Peyer's patch (tissue), 4 donors: ENCODE measurements at regions not wholly inside any gene's neighbourhood (a gene's known extent, or its start where the extent isn't known, plus 50 kb on each side); places are given as distances from the start of the nearest gene placed in this dataset.

Experiments
- DNase-seq, 3 donors: peaks; one replicate each; pipeline ENCODE4 v3.0.0-alpha.2; 2017 to 2019
- H3K27ac ChIP-seq, 4 donors: fragments of 200-600 bp; sonication (generic); one replicate each; pipeline ENCODE4 v1.5.1; 2016 to 2019
- H3K27me3 ChIP-seq, 2 donors: fragments of 200-600 bp; sonication (generic); one replicate each; pipeline ENCODE4 v1.5.1; 2019
- H3K36me3 ChIP-seq, 3 donors: fragments of 200-600 bp; sonication (generic); one replicate each; pipeline ENCODE4 v1.5.1; 2016 to 2019
- H3K4me1 ChIP-seq, 4 donors: fragments of 200-600 bp; sonication (generic); one replicate each; pipeline ENCODE4 v1.5.1; 2016 to 2019
- H3K4me3 ChIP-seq, 4 donors: fragments of 200-600 bp; sonication (generic); 1 replicate in 3 of 4; 2 replicates in 1 of 4; pipeline ENCODE4 v1.5.1; 2016 to 2019; ENCODE audit warnings: mild to moderate bottlenecking in 1 of 4
- H3K9me3 ChIP-seq, 4 donors: fragments of 200-600 bp; sonication (generic); one replicate each; pipeline ENCODE4 v1.5.1; 2016 to 2019; ENCODE audit warnings: mild to moderate bottlenecking in 1 of 4
- POLR2A ChIP-seq, 2 donors: fragments of 450-650 bp; IDR thresholded peaks; one replicate each; pipeline ENCODE4 v1.5.1; 2017; ENCODE audit warnings: antibody characterized with exemption in 2 of 2, mild to moderate bottlenecking in 2 of 2, moderate library complexity in 2 of 2
- TF ChIP-seq, protein P1 (sequence below), 6 experiments: fragments of 450-650 bp in 4 of 6; fragments of 200-600 bp in 2 of 6; sonication (generic) in 1 of 6; IDR thresholded peaks; one replicate each; pipeline ENCODE4 v1.5.1; 2017 to 2019; ENCODE audit warnings: antibody characterized with exemption in 6 of 6, mild to moderate bottlenecking in 3 of 6, moderate library complexity in 1 of 6

DNA sequence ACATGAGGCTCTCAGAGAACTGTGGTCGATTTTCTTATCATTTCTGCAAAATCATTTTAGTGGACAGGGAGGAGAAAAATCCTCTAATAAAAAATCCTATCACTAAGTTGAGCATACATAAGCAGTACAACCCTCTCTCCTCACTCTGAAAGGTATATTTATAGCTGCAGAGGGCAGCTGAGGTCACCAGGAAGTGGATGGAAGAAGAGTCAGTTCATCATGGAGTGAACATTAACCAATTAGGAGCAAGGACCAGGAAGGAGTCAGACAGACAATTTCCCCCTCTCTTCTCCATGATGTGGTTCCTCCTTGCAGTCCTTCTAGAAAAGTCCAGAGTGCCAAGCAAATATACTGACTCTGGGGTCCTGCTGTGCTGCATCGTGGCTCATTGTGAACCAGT, 253.7 kb downstream of the TOX3 start:
- H3K36me3 ChIP-seq: no peaks in the 10 kb centered on the region
- H3K9me3 ChIP-seq: no peaks in the 10 kb centered on the region
- peak overlapping the region in 2 of 4 donors; percentile 20 to 33 for H3K27ac ChIP-seq
- no peaks in the 10 kb centered on the region for H3K27me3 ChIP-seq
- H3K4me1 ChIP-seq: no peaks in the 10 kb centered on the region
- peak in 1 of 3 donors; percentile 56 for DNase-seq
- H3K4me3 ChIP-seq: no peak overlapping the region
- TF ChIP-seq POLR2A (IDR thresholded peaks at IDR 0.05): no peak
- TF ChIP-seq, protein P1, sequence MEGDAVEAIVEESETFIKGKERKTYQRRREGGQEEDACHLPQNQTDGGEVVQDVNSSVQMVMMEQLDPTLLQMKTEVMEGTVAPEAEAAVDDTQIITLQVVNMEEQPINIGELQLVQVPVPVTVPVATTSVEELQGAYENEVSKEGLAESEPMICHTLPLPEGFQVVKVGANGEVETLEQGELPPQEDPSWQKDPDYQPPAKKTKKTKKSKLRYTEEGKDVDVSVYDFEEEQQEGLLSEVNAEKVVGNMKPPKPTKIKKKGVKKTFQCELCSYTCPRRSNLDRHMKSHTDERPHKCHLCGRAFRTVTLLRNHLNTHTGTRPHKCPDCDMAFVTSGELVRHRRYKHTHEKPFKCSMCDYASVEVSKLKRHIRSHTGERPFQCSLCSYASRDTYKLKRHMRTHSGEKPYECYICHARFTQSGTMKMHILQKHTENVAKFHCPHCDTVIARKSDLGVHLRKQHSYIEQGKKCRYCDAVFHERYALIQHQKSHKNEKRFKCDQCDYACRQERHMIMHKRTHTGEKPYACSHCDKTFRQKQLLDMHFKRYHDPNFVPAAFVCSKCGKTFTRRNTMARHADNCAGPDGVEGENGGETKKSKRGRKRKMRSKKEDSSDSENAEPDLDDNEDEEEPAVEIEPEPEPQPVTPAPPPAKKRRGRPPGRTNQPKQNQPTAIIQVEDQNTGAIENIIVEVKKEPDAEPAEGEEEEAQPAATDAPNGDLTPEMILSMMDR (IDR thresholded peaks at IDR 0.05): no peak

DNA sequence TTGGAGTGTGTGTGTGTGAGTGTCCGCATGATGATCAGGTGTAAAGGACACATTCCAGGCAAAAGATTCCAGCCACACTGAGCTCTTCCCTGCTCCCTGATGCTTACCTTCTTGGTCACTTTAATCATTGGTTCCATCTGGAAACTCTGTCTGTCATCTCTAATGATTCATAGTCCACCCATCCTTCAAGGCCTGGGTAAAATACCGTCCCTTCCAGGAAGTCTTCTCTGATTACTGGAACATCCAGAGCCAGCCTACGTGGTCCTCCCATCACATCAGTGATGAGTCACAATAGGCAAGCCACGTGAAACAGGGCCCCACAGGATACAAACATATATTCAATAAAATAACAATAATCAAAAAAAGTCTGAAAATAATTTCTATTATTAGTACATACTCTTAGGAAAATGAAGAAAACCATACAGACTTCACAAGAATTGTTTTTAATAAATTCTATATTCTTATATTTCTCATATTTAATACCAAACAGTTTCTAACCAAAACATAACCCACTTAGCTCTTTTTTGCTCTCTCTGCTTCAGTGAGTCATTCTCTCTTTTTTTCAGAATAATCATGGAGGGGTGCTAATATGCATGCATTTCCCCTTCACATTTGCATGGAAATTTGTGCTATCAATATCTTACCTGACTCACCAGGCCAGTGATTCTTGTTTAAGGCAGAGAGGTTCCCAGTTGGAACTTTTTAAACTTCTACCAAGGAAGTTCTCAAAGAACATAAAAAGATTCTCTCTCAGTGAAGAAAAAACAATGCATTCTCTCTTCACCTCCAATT, 263.2 kb downstream of the TOX3 start:
- no peaks in the 10 kb centered on the region for H3K27me3 ChIP-seq

DNA sequence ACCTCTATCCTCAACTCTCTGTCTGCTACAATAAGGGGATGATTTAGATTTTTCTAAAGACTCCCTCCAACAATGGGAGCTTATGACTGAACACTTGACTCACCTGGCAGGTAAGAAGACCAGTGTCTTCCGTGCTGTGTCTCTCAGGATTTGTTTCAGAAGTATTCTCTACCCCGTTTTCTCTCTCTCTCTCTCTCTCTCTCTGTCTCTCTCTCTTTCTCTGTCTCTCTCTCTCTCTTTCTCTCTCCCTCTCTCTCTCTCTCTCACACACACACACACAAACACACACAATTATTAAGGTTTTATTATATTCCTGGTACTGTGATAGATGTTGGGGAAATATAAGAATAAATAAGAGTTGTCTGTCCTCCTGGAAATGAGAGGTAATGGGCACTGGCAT, 263.9 kb downstream of the TOX3 start:
- Histone ChIP-seq H3K27ac (no peak overlapping the region), H3K4me3 (no peak overlapping the region), H3K27me3 (no peaks in the 10 kb centered on the region), H3K9me3 (no peaks in the 10 kb centered on the region), H3K4me1 (no peaks in the 10 kb centered on the region), H3K36me3 (no peaks in the 10 kb centered on the region)
- TF ChIP-seq, protein P1 (IDR thresholded peaks at IDR 0.05): no peak
- DNase-seq: no peak

More for the DNA sequence above, 263.2 kb downstream of the TOX3 start:
- H3K4me1 ChIP-seq: no peaks in the 10 kb centered on the region
- TF ChIP-seq, protein P1 (IDR thresholded peaks at IDR 0.05): no peak
- no peak for TF ChIP-seq POLR2A (IDR thresholded peaks at IDR 0.05)
- H3K27ac ChIP-seq: no peak overlapping the region
- no peaks in the 10 kb centered on the region for H3K36me3 ChIP-seq
- H3K9me3 ChIP-seq: no peaks in the 10 kb centered on the region
- H3K4me3 ChIP-seq: no peak overlapping the region
- no peak for DNase-seq

DNA sequence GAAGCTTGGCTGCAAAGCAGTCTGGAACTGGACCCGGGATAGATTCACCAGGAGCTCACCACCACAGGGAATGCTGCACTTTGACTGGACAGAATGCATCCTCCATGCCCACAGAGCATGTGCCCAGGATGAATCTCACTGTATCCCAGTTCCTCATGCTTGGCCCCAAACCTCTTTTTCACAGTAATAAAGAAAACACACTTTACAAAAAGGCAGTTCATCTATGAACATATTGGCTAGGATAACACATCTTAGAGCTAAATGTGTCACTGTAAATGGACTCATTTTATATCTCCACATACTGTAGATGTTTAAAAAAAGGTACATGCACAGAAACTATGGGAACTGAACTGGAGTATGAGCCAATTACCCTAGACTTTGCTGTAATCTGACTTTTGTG, 266.9 kb downstream of the TOX3 start:
- TF ChIP-seq, protein P1 (IDR thresholded peaks at IDR 0.05): no peak
- no peak for TF ChIP-seq POLR2A (IDR thresholded peaks at IDR 0.05)

DNA sequence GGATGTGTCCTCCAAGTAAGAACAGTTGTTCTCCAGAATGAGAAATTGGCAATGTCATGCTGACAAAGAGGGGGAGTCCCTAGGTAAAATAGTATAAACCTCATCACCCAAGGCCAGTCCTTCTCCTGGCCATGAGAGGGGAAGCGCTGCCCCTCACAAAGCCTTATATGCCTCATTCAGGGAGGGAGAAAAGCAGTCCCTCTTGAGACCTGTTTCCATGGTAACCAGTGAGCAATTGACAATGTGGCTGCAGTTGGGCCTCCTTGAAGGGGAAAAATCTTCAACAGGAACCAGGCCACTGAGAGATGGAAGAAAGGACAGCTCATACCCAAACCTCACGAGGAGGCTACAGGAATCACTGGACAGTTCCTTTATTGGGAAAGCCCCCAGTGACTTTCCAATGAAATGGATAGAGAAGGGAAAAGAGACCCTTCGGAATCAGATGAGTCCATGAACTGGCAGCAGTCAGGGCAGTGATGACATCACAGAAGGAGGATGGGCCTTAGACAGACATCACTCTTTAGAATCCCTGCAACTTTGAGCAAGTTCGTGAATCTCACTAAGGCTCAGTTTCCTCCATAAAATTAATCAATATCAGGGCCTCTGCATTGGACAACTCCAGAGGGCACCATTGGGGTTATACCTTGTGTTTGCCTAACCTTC, 275.7 kb downstream of the TOX3 start:
- TF ChIP-seq, protein P1 (IDR thresholded peaks at IDR 0.05): no peak
- TF ChIP-seq POLR2A (IDR thresholded peaks at IDR 0.05): no peak
- no peak overlapping the region for H3K4me3 ChIP-seq
- H3K9me3 ChIP-seq: no peaks in the 10 kb centered on the region
- no peak overlapping the region for H3K27ac ChIP-seq
- H3K27me3 ChIP-seq: no peaks in the 10 kb centered on the region
- H3K36me3 ChIP-seq: no peaks in the 10 kb centered on the region
- no peaks in the 10 kb centered on the region for H3K4me1 ChIP-seq
- DNase-seq: no peak

More for the DNA sequence above, 266.9 kb downstream of the TOX3 start:
- H3K4me1 ChIP-seq: no peaks in the 10 kb centered on the region
- no peaks in the 10 kb centered on the region for H3K27me3 ChIP-seq
- H3K9me3 ChIP-seq: no peaks in the 10 kb centered on the region
- no peak for DNase-seq
- no peak overlapping the region for H3K27ac ChIP-seq
- no peaks in the 10 kb centered on the region for H3K36me3 ChIP-seq
- no peak overlapping the region for H3K4me3 ChIP-seq
